Activated CD4-positive, alpha-beta T cell treated with anti-CD3 and anti-CD28 coated beads, Interleukin-2, amount 10 ng/mL, durations not matched to agents 24 days and 14 days (primary cell): ENCODE measurements at regions not wholly inside any gene's neighbourhood (a gene's known extent, or its start where the extent isn't known, plus 50 kb on each side); places are given as distances from the start of the nearest gene placed in this dataset.

ENCODE experiments used
- DNase-seq: peaks from one replicate; pipeline ENCODE4 v3.0.0; 2022
- H3K27ac Mint-ChIP-seq: one replicate; pipeline ENCODE4 v1.8.0; 2022; ENCODE audit warnings: mild to moderate bottlenecking, mixed read lengths
- H3K27me3 Mint-ChIP-seq: one replicate; pipeline ENCODE4 v1.8.0; 2022; ENCODE audit warnings: mixed read lengths
- H3K36me3 Mint-ChIP-seq: one replicate; pipeline ENCODE4 v1.8.0; 2022; ENCODE audit warnings: low read depth, mild to moderate bottlenecking, mixed read lengths
- H3K4me1 Mint-ChIP-seq: one replicate; pipeline ENCODE4 v1.8.0; 2021; ENCODE audit warnings: mixed read lengths
- H3K4me3 Mint-ChIP-seq: one replicate; pipeline ENCODE4 v1.8.0; 2022; ENCODE audit warnings: mild to moderate bottlenecking, moderate library complexity, mixed read lengths
- H3K9me3 Mint-ChIP-seq: one replicate; pipeline ENCODE4 v1.8.0; 2021; ENCODE audit warnings: mixed read lengths
- intact Hi-C: fragments of 100-400 bp; cut with micrococcal nuclease; formaldehyde crosslinking; loops from one replicate; pipeline ENCODE4 v1.15.1; 2023

DNA sequence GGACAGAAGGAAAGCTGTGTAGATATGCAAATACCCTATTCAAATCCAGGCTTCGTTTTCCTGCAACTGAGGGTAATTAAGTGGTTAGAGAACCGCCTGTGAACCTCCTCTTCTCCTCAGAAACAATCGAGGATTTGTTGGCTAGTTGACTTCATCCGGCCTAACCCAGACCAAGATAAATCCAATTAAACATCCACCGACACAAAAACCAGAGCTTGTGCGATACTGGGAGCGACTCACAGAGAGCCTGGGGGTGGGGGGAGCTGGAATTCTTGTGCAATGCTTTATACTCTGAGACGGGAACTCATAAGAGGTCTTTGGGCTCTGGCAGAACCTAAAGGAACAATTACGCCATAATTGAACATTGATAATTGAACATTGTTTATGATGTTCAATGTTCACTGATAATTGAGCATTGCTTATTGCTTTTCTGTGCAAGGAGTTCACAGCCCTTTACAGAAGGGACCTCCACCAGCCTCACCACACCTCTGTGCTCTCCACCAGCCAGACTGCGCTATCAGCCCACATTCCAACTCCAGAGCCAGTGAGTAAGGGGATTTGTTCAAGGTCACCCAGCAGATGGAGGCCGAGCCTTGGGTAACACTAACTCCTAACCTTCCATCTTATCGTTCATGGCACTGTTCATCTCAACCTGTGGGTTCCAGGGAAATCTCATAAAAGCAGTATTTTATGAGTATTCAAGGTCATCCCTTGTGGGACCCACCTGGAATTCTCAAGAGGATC lies 429.6 kb upstream of the JARID2 start:
- Mint-ChIP-seq H3K4me3 (no peak overlapping the region), H3K27me3 (no peaks in the 10 kb centered on the region), H3K36me3 (peaks cover 6% of the 10 kb centered on the region), H3K9me3 (peaks cover 17% of the 10 kb centered on the region), H3K4me1 (peaks cover 26% of the 10 kb centered on the region), H3K27ac (no peak overlapping the region)
- intact Hi-C loops, result no loop called here
- no peak for DNase-seq

GRCh38 chr6:14817074-14817473 lies 428.8 kb upstream of the JARID2 start:
- Mint-ChIP-seq H3K4me1 (peaks cover 32% of the 10 kb centered on the region), H3K9me3 (peaks cover 17% of the 10 kb centered on the region), H3K36me3 (peaks cover 6% of the 10 kb centered on the region), H3K4me3 (no peak overlapping the region), H3K27ac (peak overlapping the region; percentile 26), H3K27me3 (no peaks in the 10 kb centered on the region)
- DNase-seq, result no peak
- intact Hi-C loops, result no loop called here

DNA sequence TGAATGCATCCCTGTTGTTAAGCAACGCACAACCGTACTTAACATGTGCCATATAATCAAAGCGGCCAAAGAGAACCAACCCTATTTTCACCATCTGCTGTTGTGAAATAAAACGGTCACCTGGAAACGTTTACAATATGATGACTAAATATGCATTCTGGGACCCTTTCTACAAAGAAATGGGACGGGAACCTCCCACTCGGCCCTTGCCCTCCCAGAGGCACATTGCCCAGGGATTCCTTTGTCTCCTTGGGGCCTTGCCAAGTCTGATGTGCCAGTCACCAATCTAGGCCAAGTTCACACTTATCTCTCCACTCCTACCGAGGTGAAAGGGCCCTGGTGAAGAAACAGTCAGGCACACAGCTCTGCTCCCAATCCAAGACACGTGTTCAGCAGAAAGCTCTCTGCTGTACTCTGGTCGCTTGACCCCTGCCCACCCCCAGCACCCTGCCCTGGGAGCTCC lies 427.4 kb upstream of the JARID2 start:
- Mint-ChIP-seq H3K27me3 (no peaks in the 10 kb centered on the region), H3K36me3 (peaks cover 6% of the 10 kb centered on the region), H3K9me3 (peaks cover 17% of the 10 kb centered on the region), H3K27ac (peak overlapping the region; percentile 64), H3K4me3 (no peak overlapping the region), H3K4me1 (peaks cover 32% of the 10 kb centered on the region)
- intact Hi-C loops, result no loop called here
- no peak for DNase-seq

DNA sequence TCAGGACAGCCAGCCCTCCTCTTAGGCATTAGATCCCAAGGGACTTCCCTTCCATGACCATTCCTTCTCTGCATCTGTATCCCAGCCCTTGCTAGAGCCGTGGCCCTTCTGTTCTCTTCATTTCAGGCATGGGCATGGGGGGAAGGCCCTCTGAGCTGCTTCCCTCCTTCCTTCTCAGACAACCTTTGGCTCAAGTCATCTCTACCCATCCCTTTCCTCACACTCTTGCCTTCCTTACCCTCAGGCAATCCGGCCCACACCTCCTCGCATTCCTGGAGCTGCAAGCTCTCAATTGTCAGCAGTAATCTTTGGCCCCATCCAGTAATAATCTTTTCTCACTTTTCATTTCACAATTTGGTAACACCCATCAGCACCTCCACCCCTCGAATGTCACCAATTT lies 426.9 kb upstream of the JARID2 start:
- H3K27ac Mint-ChIP-seq, result peak overlapping the region; percentile 64
- peaks cover 32% of the 10 kb centered on the region for H3K4me1 Mint-ChIP-seq
- H3K9me3 Mint-ChIP-seq, result peaks cover 19% of the 10 kb centered on the region
- no peak for DNase-seq
- intact Hi-C loops, result no loop called here
- H3K36me3 Mint-ChIP-seq, result peaks cover 6% of the 10 kb centered on the region
- no peaks in the 10 kb centered on the region for H3K27me3 Mint-ChIP-seq
- H3K4me3 Mint-ChIP-seq, result no peak overlapping the region

- H3K27ac Mint-ChIP-seq, result no peak overlapping the region
- H3K36me3 Mint-ChIP-seq, result peaks cover 6% of the 10 kb centered on the region
Observed at GRCh38 chr6:14819840-14820420, 425.9 kb upstream of the JARID2 start.

DNA sequence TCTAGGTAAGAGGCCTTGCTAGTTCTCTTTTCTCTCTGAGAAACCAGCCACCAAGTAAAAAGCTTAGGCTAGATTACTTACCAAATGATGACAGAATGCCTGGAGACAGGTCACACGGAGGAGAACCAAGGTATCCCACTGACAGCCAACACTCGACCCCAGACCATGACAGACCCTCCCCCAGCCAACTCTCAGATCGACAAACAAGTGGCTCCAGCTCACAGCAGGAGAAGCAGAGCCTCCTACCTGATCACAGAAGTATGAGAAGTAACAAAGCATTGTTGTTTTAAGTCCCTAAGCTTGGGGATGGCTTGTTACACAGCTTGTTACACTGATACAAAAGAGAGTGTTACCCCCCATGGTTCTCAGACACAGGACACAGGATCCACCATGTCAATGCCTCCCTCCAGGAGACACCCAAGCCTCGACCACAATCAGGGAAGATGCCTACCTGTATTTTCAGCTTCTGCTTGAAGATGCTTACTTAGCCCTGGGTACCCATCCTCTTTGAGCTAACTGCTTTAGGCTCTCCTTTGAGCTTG lies 423.8 kb upstream of the JARID2 start:
- H3K9me3 Mint-ChIP-seq, result peaks cover 21% of the 10 kb centered on the region
- H3K4me3 Mint-ChIP-seq, result no peak overlapping the region
- H3K4me1 Mint-ChIP-seq, result peaks cover 31% of the 10 kb centered on the region
- no peak for DNase-seq
- intact Hi-C loops, result no loop called here
- no peaks in the 10 kb centered on the region for H3K27me3 Mint-ChIP-seq
- peak overlapping the region; percentile 71 for H3K27ac Mint-ChIP-seq
- peaks cover 6% of the 10 kb centered on the region for H3K36me3 Mint-ChIP-seq

More at GRCh38 chr6:14819840-14820420, 425.9 kb upstream of the JARID2 start:
- H3K27me3 Mint-ChIP-seq, result no peaks in the 10 kb centered on the region
- H3K4me1 Mint-ChIP-seq, result peaks cover 32% of the 10 kb centered on the region
- peaks cover 21% of the 10 kb centered on the region for H3K9me3 Mint-ChIP-seq
- intact Hi-C loops, result loop anchor here (1.0 to 2.0 kb wide), 3 partner anchors 55 to 85 kb away; no protein-coding TSS in a partner anchor
- DNase-seq, result no peak
- no peak overlapping the region for H3K4me3 Mint-ChIP-seq

GRCh38 chr6:14822679-14823078 lies 423.2 kb upstream of the JARID2 start:
- Mint-ChIP-seq H3K4me1 (peaks cover 31% of the 10 kb centered on the region), H3K4me3 (no peak overlapping the region), H3K9me3 (peaks cover 21% of the 10 kb centered on the region), H3K27me3 (no peaks in the 10 kb centered on the region), H3K36me3 (peaks cover 6% of the 10 kb centered on the region), H3K27ac (no peak overlapping the region)
- no peak for DNase-seq
- intact Hi-C loops, result no loop called here

DNA sequence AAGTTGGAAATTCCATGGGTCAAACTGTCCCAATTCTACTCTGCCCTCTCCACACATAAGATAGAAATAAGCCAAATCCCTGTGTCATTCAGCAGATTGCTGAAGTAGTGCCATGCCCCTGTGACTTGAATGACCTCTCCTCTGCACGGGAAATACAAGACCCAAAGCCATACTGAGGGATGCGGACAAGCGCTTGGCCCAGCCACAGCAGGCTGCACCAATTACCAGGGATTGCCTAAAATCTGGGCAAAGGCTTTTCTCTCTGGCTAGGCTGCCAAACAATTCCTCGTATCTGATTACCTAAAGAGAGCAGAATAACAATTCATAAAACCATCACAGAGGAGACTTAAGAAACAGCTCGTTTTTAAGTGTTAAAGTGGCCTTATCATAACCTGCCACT lies 421.8 kb upstream of the JARID2 start:
- Mint-ChIP-seq H3K9me3 (peaks cover 17% of the 10 kb centered on the region), H3K27ac (peak overlapping the region; percentile 52), H3K36me3 (peaks cover 6% of the 10 kb centered on the region), H3K4me1 (peaks cover 27% of the 10 kb centered on the region), H3K27me3 (no peaks in the 10 kb centered on the region), H3K4me3 (no peak overlapping the region)
- intact Hi-C loops, result no loop called here
- DNase-seq, result no peak

GRCh38 chr6:14824484-14825275 lies 421.2 kb upstream of the JARID2 start:
- Mint-ChIP-seq H3K9me3 (peaks cover 11% of the 10 kb centered on the region), H3K4me1 (peaks cover 21% of the 10 kb centered on the region), H3K27me3 (no peaks in the 10 kb centered on the region), H3K36me3 (peaks cover 6% of the 10 kb centered on the region), H3K27ac (no peak overlapping the region), H3K4me3 (no peak overlapping the region)
- no peak for DNase-seq
- intact Hi-C loops, result no loop called here

GRCh38 chr6:14826456-14826855 lies 419.4 kb upstream of the JARID2 start:
- Mint-ChIP-seq H3K4me1 (peaks cover 9% of the 10 kb centered on the region), H3K27me3 (no peaks in the 10 kb centered on the region), H3K36me3 (no peaks in the 10 kb centered on the region), H3K27ac (no peak overlapping the region), H3K4me3 (no peak overlapping the region), H3K9me3 (peaks cover 12% of the 10 kb centered on the region)
- intact Hi-C loops, result no loop called here
- no peak for DNase-seq

GRCh38 chr6:14827354-14827753 lies 418.5 kb upstream of the JARID2 start:
- no peaks in the 10 kb centered on the region for H3K36me3 Mint-ChIP-seq
- no peaks in the 10 kb centered on the region for H3K27me3 Mint-ChIP-seq
- H3K4me1 Mint-ChIP-seq, result peaks cover 3% of the 10 kb centered on the region
- H3K9me3 Mint-ChIP-seq, result peaks cover 12% of the 10 kb centered on the region
- no peak overlapping the region for H3K4me3 Mint-ChIP-seq
- no peak overlapping the region for H3K27ac Mint-ChIP-seq
- intact Hi-C loops, result no loop called here
- no peak for DNase-seq

- Mint-ChIP-seq H3K27me3 (no peaks in the 10 kb centered on the region), H3K4me3 (no peak overlapping the region), H3K36me3 (no peaks in the 10 kb centered on the region), H3K4me1 (peaks cover 3% of the 10 kb centered on the region), H3K9me3 (peaks cover 12% of the 10 kb centered on the region), H3K27ac (no peak overlapping the region)
- no peak for DNase-seq
- intact Hi-C loops, result no loop called here
Observed at GRCh38 chr6:14828201-14828611, 417.7 kb upstream of the JARID2 start.

GRCh38 chr6:14831070-14831469 lies 414.8 kb upstream of the JARID2 start:
- Mint-ChIP-seq H3K9me3 (peaks cover 7% of the 10 kb centered on the region), H3K27me3 (no peaks in the 10 kb centered on the region), H3K4me3 (no peak overlapping the region), H3K4me1 (peaks cover 2% of the 10 kb centered on the region), H3K27ac (no peak overlapping the region), H3K36me3 (no peaks in the 10 kb centered on the region)
- DNase-seq, result no peak
- intact Hi-C loops, result no loop called here

- H3K4me1 Mint-ChIP-seq, result peaks cover 2% of the 10 kb centered on the region
- peaks cover 15% of the 10 kb centered on the region for H3K9me3 Mint-ChIP-seq
- no peak for DNase-seq
- H3K27ac Mint-ChIP-seq, result no peak overlapping the region
- H3K36me3 Mint-ChIP-seq, result no peaks in the 10 kb centered on the region
- intact Hi-C loops, result no loop called here
- no peaks in the 10 kb centered on the region for H3K27me3 Mint-ChIP-seq
- no peak overlapping the region for H3K4me3 Mint-ChIP-seq
Observed at GRCh38 chr6:14831937-14832336, 413.9 kb upstream of the JARID2 start.
